ENCODE measurements at regions not wholly inside any gene's neighbourhood (a gene's known extent, or its start where the extent isn't known, plus 50 kb on each side); places are given as distances from the start of the nearest gene placed in this dataset.

DNA sequence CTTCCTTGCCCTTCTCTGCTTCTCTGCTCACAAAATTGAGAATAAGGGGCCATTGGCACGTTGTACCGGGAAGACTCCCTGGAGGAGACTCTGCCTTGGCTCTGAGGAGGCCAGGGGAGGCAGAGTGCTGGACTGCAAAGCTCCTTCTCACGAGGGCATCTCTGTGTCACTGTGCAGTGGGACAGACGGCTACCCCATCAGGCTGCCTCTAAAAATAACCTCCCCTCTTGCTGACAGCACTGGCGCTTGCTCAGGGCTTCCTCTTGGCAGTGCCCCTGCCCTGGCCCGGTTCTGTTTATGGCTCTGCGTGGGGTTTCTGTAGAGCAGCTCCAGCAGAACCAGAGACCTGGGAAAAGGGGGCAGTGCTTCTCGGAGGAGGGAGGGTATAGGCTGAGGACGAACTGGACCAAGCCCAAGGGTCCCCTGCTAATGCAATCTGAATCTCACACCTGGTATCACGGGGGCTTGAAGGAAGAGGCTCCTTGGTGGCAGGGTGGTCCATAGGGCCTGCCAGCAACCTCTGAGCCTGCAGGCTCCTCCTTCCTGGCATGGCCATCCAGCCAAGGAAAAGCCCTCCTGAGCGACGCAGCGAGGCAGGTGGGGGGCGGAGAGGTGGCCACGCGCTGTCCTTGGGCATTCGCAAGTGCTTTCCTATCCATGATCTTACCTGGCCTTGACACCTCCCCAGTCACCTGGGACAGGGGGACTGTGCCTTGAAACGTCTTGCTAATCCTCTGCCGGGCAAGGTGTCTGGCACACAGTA lies 63.3 kb upstream of the TLE3 start:
- BruUV-seq (replicated peaks) = no TSS peak
- H3K4me3 ChIP-seq (ENCODE audit: low read depth, low read length, poor library complexity, severe bottlenecking) = no peak overlapping the region
- no peak for DNase-seq (ENCODE audit: low spot score)
- no peak for TF ChIP-seq EZH2 (IDR thresholded peaks at IDR 0.05; ENCODE audit: borderline replicate concordance, low read depth, low read length, poor library complexity, severe bottlenecking)
- TF ChIP-seq CTCF (conservative IDR thresholded peaks at IDR 0.05; ENCODE audit: low read depth, low read length) = no peak
- POLR2A ChIA-PET (ENCODE audit: low non-redundant PET) = interaction anchor here (0.7 kb wide), 1 partner anchor 222 kb away, joined by 5 read pairs; no protein-coding TSS in a partner anchor
- no peaks in the 10 kb centered on the region for H3K9me3 ChIP-seq (ENCODE audit: low read depth, low read length, poor library complexity, severe bottlenecking)
- H3K4me1 ChIP-seq (ENCODE audit: insufficient read depth, low read length, poor library complexity, severe bottlenecking) = no peaks in the 10 kb centered on the region
- CTCF ChIA-PET = interaction anchor here (0.6 kb wide), 1 partner anchor 43 kb away, joined by 4 read pairs; no protein-coding TSS in a partner anchor
- intact Hi-C loops (cut with micrococcal nuclease; ENCODE audit: unreplicated experiment) = no loop called here
- H3K27me3 ChIP-seq (replicated peaks; ENCODE audit: insufficient read depth, low read depth, low read length, poor library complexity) = no peaks in the 10 kb centered on the region
- H3K36me3 ChIP-seq (ENCODE audit: insufficient read depth, low read length, poor library complexity, severe bottlenecking) = no peaks in the 10 kb centered on the region
- H3K27ac ChIP-seq (ENCODE audit: low read depth, low read length, poor library complexity, severe bottlenecking) = no peak overlapping the region

- no peaks in the 10 kb centered on the region for H3K36me3 ChIP-seq (ENCODE audit: insufficient read depth, low read length, poor library complexity, severe bottlenecking)
- H3K4me1 ChIP-seq (ENCODE audit: insufficient read depth, low read length, poor library complexity, severe bottlenecking) = no peaks in the 10 kb centered on the region
- H3K27ac ChIP-seq (ENCODE audit: low read depth, low read length, poor library complexity, severe bottlenecking) = no peak overlapping the region
- CTCF ChIA-PET = interaction anchor here (0.6 kb wide), 1 partner anchor 44 kb away, joined by 4 read pairs; no protein-coding TSS in a partner anchor
- intact Hi-C loops (cut with micrococcal nuclease; ENCODE audit: unreplicated experiment) = no loop called here
- no peak for DNase-seq (ENCODE audit: low spot score)
- H3K9me3 ChIP-seq (ENCODE audit: low read depth, low read length, poor library complexity, severe bottlenecking) = no peaks in the 10 kb centered on the region
- POLR2A ChIA-PET (ENCODE audit: low non-redundant PET) = no interaction called here
- H3K27me3 ChIP-seq (replicated peaks; ENCODE audit: insufficient read depth, low read depth, low read length, poor library complexity) = no peaks in the 10 kb centered on the region
- H3K4me3 ChIP-seq (ENCODE audit: low read depth, low read length, poor library complexity, severe bottlenecking) = no peak overlapping the region
- no TSS peak for BruUV-seq (replicated peaks)
- TF ChIP-seq EZH2 (IDR thresholded peaks at IDR 0.05; ENCODE audit: borderline replicate concordance, low read depth, low read length, poor library complexity, severe bottlenecking) (no peak), CTCF (conservative IDR thresholded peaks at IDR 0.05; ENCODE audit: low read depth, low read length) (no peak)
Measured at GRCh38 chr15:70160267-70160666, 62.5 kb upstream of the TLE3 start.

DNA sequence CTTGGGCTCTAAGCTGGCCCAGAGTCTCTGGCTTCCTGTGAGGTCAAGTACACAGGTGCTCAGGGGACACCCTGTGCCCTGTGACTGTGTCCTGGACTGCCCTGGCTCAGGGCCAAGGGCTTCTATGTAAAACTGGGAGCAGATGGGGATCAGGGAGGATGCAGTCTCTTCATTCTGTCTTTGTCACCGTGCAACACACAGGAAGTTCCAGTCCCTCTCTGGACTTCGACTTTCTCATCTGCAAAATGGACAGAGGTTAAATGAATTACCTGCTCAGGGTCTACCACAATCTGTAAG lies 61.9 kb upstream of the TLE3 start:
- Histone ChIP-seq H3K4me1 (ENCODE audit: insufficient read depth, low read length, poor library complexity, severe bottlenecking) (no peaks in the 10 kb centered on the region), H3K27ac (ENCODE audit: low read depth, low read length, poor library complexity, severe bottlenecking) (no peak overlapping the region), H3K27me3 (replicated peaks; ENCODE audit: insufficient read depth, low read depth, low read length, poor library complexity) (no peaks in the 10 kb centered on the region), H3K9me3 (ENCODE audit: low read depth, low read length, poor library complexity, severe bottlenecking) (no peaks in the 10 kb centered on the region), H3K36me3 (ENCODE audit: insufficient read depth, low read length, poor library complexity, severe bottlenecking) (no peaks in the 10 kb centered on the region), H3K4me3 (ENCODE audit: low read depth, low read length, poor library complexity, severe bottlenecking) (no peak overlapping the region)
- POLR2A ChIA-PET (ENCODE audit: low non-redundant PET) = no interaction called here
- intact Hi-C loops (cut with micrococcal nuclease; ENCODE audit: unreplicated experiment) = no loop called here
- TF ChIP-seq EZH2 (IDR thresholded peaks at IDR 0.05; ENCODE audit: borderline replicate concordance, low read depth, low read length, poor library complexity, severe bottlenecking) (no peak), CTCF (conservative IDR thresholded peaks at IDR 0.05; ENCODE audit: low read depth, low read length) (no peak)
- CTCF ChIA-PET = no interaction called here
- BruUV-seq (replicated peaks) = no TSS peak
- no peak for DNase-seq (ENCODE audit: low spot score)

All from A673 (cell line).